GM23338 (cell line): ENCODE measurements at regions not wholly inside any gene's neighbourhood (a gene's known extent, or its start where the extent isn't known, plus 50 kb on each side); places are given as distances from the start of the nearest gene placed in this dataset.

Experiments used
- ATAC-seq: fragments of 200-7000 bp; cut with Tn5 transposase; 3 replicates; pipeline ENCODE4 v1.9.1; 2020
- DNase-seq: peaks from one replicate; pipeline ENCODE4 v3.0.0-alpha.2; 2015; ENCODE audit warnings: low spot score
- H2AFZ ChIP-seq: fragments of 200-600 bp; sonication (generic); 2 replicates; pipeline ENCODE4 v1.8.0; 2016; ENCODE audit warnings: antibody characterized with exemption, mild to moderate bottlenecking, moderate library complexity
- H3F3A ChIP-seq: fragments of 200-600 bp; sonication (generic); replicated peaks from 2 replicates; pipeline ENCODE4 v1.8.0; 2017; ENCODE audit warnings: antibody characterized with exemption, mixed run types, low read depth
- H3K27ac ChIP-seq: fragments of 200-600 bp; sonication (generic); 2 replicates; pipeline ENCODE4 v1.6.1; 2016; ENCODE audit warnings: low read depth
- H3K27me3 ChIP-seq: fragments of 200-600 bp; sonication (generic); 2 replicates; pipeline ENCODE4 v1.8.0; 2016; ENCODE audit warnings: mild to moderate bottlenecking, mixed run types, moderate library complexity; ENCODE audit not compliant: insufficient read depth
- H3K36me3 ChIP-seq: fragments of 200-600 bp; sonication (generic); 2 replicates; pipeline ENCODE4 v1.8.0; 2016; ENCODE audit warnings: mild to moderate bottlenecking; ENCODE audit not compliant: insufficient read depth
- H3K4me1 ChIP-seq: fragments of 200-600 bp; sonication (generic); 2 replicates; pipeline ENCODE4 v1.8.0; 2016; ENCODE audit warnings: mild to moderate bottlenecking, moderate library complexity; ENCODE audit not compliant: insufficient read depth
- H3K4me2 ChIP-seq: fragments of 200-600 bp; sonication (generic); 2 replicates; pipeline ENCODE4 v1.7.1; 2017; ENCODE audit warnings: mixed run types
- H3K4me3 ChIP-seq: fragments of 200-600 bp; sonication (generic); 2 replicates; pipeline ENCODE4 v1.6.1; 2016; ENCODE audit warnings: mixed run types
- H3K79me2 ChIP-seq: fragments of 200-600 bp; sonication (generic); replicated peaks from 2 replicates; pipeline ENCODE4 v1.8.0; 2017; ENCODE audit warnings: mild to moderate bottlenecking; ENCODE audit not compliant: insufficient read depth
- H3K9me2 ChIP-seq: fragments of 200-600 bp; sonication (generic); 2 replicates; pipeline ENCODE4 v1.8.0; 2017; ENCODE audit not compliant: insufficient read depth
- H4K20me1 ChIP-seq: fragments of 200-600 bp; sonication (generic); replicated peaks from 2 replicates; pipeline ENCODE4 v1.8.0; 2017; ENCODE audit warnings: mild to moderate bottlenecking; ENCODE audit not compliant: insufficient read depth
- H3K27ac Mint-ChIP-seq: 2 replicates; pipeline ENCODE4 v1.8.0; 2020; ENCODE audit warnings: inconsistent platforms, mild to moderate bottlenecking, moderate library complexity, mixed read lengths
- H3K27me3 Mint-ChIP-seq: 3 replicates; pipeline ENCODE4 v1.8.0; 2022; ENCODE audit warnings: low read depth, mild to moderate bottlenecking, moderate library complexity, mixed read lengths, inconsistent platforms; ENCODE audit not compliant: insufficient read depth, poor library complexity
- H3K36me3 Mint-ChIP-seq: 3 replicates; pipeline ENCODE4 v1.8.0; 2021; ENCODE audit warnings: low read depth, mild to moderate bottlenecking, inconsistent platforms, moderate library complexity, mixed read lengths
- H3K4me1 Mint-ChIP-seq: 3 replicates; pipeline ENCODE4 v1.8.0; 2020; ENCODE audit warnings: mild to moderate bottlenecking, inconsistent platforms, mixed read lengths
- H3K4me3 Mint-ChIP-seq: 3 replicates; pipeline ENCODE4 v1.8.0; 2021; ENCODE audit warnings: moderate library complexity, mild to moderate bottlenecking, inconsistent platforms, mixed read lengths
- H3K9me3 Mint-ChIP-seq: 3 replicates; pipeline ENCODE4 v1.8.0; 2020; ENCODE audit warnings: moderate library complexity, mild to moderate bottlenecking, inconsistent platforms, mixed read lengths
- CREB1 ChIP-seq: fragments of 250-450 bp; sonication (Bioruptor Pico); IDR thresholded peaks from 2 replicates; pipeline ENCODE4 v1.5.0; 2020; ENCODE audit warnings: low read depth, mild to moderate bottlenecking, moderate library complexity
- EZH2 ChIP-seq: fragments of 200-600 bp; sonication (generic); IDR thresholded peaks from one replicate; pipeline ENCODE4 v1.8.0; 2017; ENCODE audit warnings: antibody characterized with exemption, mild to moderate bottlenecking, low read depth; ENCODE audit not compliant: unreplicated experiment
- EZH2phosphoT487 ChIP-seq: fragments of 200-600 bp; sonication (generic); IDR thresholded peaks from one replicate; pipeline ENCODE4 v1.8.1; 2018; ENCODE audit warnings: antibody characterized with exemption; ENCODE audit not compliant: unreplicated experiment
- JUNB ChIP-seq: IDR thresholded peaks from one replicate; pipeline ENCODE4 v1.6.1; 2016; ENCODE audit warnings: antibody characterized with exemption; ENCODE audit not compliant: unreplicated experiment
- NANOG ChIP-seq: IDR thresholded peaks from 2 replicates; pipeline ENCODE4 v1.6.1; 2016; ENCODE audit warnings: antibody characterized with exemption, borderline replicate concordance
- POLR2AphosphoS5 ChIP-seq: IDR thresholded peaks from 2 replicates; pipeline ENCODE4 v1.6.1; 2016; ENCODE audit warnings: antibody characterized with exemption, low read depth
- STAT1 ChIP-seq: IDR thresholded peaks from one replicate; pipeline ENCODE4 v1.6.1; 2016; ENCODE audit warnings: antibody characterized with exemption; ENCODE audit not compliant: unreplicated experiment
- ZNF114 ChIP-seq: fragments of 250-450 bp; sonication (Bioruptor Pico); IDR thresholded peaks from 2 replicates; pipeline ENCODE4 v1.5.0; 2020; ENCODE audit warnings: mild to moderate bottlenecking, moderate library complexity
- ZNF331 ChIP-seq: fragments of 250-450 bp; sonication (Bioruptor Pico); IDR thresholded peaks from 2 replicates; pipeline ENCODE4 v1.5.0; 2020; ENCODE audit warnings: low read depth, mild to moderate bottlenecking, moderate library complexity
- TF ChIP-seq, protein P1 (sequence below): IDR thresholded peaks from 2 replicates; pipeline ENCODE4 v1.6.1; 2016; ENCODE audit warnings: antibody characterized with exemption
- TF ChIP-seq, protein P2 (sequence below), 2 experiments: fragments of 200-600 bp in 1 of 2; sonication (generic) in 1 of 2; conservative IDR thresholded peaks; 2 replicates each; pipeline versions ENCODE4 v1.5.1 to v1.6.1; 2016 to 2017; ENCODE audit warnings: antibody characterized with exemption in 2 of 2, low read depth in 2 of 2, mild to moderate bottlenecking in 2 of 2, moderate library complexity in 1 of 2
- TF ChIP-seq, protein P3 (sequence below): fragments of 250-450 bp; sonication (Bioruptor Pico); IDR thresholded peaks from 2 replicates; pipeline ENCODE4 v1.5.0; 2020; ENCODE audit warnings: mild to moderate bottlenecking, moderate library complexity
- TF ChIP-seq, protein P4 (sequence below): IDR thresholded peaks from one replicate; pipeline ENCODE4 v1.6.1; 2018; ENCODE audit warnings: antibody characterized with exemption; ENCODE audit not compliant: unreplicated experiment

DNA sequence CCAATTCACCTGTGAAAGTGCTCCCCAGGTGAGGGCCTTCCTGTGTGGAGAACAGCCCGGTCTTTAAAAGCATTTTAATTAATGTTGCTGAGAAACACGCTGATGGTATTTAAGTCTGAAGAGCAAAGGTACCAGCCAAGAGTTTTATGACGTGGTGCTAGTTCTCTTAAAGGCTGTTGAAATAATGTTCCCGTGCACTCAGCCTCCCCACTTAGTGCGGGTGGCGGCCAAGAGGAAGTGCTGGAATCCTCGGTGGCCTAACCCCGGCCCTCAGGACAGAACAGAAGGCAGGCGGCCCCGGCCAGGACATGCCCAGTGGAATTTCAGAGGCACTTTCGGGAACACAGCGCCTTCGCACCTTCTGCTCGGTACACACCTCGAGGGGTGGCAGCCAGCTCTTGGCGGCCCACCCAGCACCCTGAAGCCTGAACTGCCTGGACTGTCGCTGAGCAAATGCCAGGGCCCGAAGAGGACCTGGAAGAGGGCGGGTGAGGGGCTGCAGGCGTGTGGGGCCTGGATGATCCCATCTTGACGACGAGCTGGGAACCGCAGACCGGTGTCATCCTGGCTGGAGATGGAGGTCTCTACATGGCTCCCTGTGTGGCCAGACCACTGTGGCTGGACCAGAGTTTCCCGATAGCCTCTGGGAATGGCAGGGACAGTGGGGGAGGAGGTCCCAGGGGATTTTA lies 142.9 kb downstream of the ASB1 start:
- Mint-ChIP-seq H3K36me3 (no peaks in the 10 kb centered on the region; the same call in 2 of the 3 replicates), H3K4me3 (no peak overlapping the region), H3K4me1 (peaks cover 5% of the 10 kb centered on the region; the same call in 1 of the 3 replicates), H3K9me3 (no peaks in the 10 kb centered on the region), H3K27me3 (peaks cover 20% of the 10 kb centered on the region), H3K27ac (no peak overlapping the region)
- Histone ChIP-seq H3K36me3 (no peaks in the 10 kb centered on the region), H4K20me1 (no peaks in the 10 kb centered on the region), H3K4me2 (no peak overlapping the region), H3K27me3 (no peaks in the 10 kb centered on the region), H3K9me2 (no peaks in the 10 kb centered on the region), H3K4me1 (no peaks in the 10 kb centered on the region), H3K27ac (no peak overlapping the region), H3K4me3 (no peak overlapping the region), H3F3A (no peaks in the 10 kb centered on the region), H3K79me2 (no peaks in the 10 kb centered on the region), H2AFZ (no peak overlapping the region; the same call in 1 of the 2 replicates)
- DNase-seq (no peak), ATAC-seq (no peak)
- no peak for TF ChIP-seq ZNF114 (CRISPR knock-in tag)
- no peak for TF ChIP-seq EZH2phosphoT487
- TF ChIP-seq EZH2, result no peak
- TF ChIP-seq, protein P1, sequence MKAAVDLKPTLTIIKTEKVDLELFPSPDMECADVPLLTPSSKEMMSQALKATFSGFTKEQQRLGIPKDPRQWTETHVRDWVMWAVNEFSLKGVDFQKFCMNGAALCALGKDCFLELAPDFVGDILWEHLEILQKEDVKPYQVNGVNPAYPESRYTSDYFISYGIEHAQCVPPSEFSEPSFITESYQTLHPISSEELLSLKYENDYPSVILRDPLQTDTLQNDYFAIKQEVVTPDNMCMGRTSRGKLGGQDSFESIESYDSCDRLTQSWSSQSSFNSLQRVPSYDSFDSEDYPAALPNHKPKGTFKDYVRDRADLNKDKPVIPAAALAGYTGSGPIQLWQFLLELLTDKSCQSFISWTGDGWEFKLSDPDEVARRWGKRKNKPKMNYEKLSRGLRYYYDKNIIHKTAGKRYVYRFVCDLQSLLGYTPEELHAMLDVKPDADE, result no peak
- TF ChIP-seq, protein P2, sequence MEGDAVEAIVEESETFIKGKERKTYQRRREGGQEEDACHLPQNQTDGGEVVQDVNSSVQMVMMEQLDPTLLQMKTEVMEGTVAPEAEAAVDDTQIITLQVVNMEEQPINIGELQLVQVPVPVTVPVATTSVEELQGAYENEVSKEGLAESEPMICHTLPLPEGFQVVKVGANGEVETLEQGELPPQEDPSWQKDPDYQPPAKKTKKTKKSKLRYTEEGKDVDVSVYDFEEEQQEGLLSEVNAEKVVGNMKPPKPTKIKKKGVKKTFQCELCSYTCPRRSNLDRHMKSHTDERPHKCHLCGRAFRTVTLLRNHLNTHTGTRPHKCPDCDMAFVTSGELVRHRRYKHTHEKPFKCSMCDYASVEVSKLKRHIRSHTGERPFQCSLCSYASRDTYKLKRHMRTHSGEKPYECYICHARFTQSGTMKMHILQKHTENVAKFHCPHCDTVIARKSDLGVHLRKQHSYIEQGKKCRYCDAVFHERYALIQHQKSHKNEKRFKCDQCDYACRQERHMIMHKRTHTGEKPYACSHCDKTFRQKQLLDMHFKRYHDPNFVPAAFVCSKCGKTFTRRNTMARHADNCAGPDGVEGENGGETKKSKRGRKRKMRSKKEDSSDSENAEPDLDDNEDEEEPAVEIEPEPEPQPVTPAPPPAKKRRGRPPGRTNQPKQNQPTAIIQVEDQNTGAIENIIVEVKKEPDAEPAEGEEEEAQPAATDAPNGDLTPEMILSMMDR (conservative IDR thresholded peaks at IDR 0.05; ENCODE audit: low read depth in 2 of 2), result no peak
- no peak for TF ChIP-seq ZNF331
- no peak for TF ChIP-seq CREB1 (CRISPR knock-in tag)
- TF ChIP-seq, protein P3, sequence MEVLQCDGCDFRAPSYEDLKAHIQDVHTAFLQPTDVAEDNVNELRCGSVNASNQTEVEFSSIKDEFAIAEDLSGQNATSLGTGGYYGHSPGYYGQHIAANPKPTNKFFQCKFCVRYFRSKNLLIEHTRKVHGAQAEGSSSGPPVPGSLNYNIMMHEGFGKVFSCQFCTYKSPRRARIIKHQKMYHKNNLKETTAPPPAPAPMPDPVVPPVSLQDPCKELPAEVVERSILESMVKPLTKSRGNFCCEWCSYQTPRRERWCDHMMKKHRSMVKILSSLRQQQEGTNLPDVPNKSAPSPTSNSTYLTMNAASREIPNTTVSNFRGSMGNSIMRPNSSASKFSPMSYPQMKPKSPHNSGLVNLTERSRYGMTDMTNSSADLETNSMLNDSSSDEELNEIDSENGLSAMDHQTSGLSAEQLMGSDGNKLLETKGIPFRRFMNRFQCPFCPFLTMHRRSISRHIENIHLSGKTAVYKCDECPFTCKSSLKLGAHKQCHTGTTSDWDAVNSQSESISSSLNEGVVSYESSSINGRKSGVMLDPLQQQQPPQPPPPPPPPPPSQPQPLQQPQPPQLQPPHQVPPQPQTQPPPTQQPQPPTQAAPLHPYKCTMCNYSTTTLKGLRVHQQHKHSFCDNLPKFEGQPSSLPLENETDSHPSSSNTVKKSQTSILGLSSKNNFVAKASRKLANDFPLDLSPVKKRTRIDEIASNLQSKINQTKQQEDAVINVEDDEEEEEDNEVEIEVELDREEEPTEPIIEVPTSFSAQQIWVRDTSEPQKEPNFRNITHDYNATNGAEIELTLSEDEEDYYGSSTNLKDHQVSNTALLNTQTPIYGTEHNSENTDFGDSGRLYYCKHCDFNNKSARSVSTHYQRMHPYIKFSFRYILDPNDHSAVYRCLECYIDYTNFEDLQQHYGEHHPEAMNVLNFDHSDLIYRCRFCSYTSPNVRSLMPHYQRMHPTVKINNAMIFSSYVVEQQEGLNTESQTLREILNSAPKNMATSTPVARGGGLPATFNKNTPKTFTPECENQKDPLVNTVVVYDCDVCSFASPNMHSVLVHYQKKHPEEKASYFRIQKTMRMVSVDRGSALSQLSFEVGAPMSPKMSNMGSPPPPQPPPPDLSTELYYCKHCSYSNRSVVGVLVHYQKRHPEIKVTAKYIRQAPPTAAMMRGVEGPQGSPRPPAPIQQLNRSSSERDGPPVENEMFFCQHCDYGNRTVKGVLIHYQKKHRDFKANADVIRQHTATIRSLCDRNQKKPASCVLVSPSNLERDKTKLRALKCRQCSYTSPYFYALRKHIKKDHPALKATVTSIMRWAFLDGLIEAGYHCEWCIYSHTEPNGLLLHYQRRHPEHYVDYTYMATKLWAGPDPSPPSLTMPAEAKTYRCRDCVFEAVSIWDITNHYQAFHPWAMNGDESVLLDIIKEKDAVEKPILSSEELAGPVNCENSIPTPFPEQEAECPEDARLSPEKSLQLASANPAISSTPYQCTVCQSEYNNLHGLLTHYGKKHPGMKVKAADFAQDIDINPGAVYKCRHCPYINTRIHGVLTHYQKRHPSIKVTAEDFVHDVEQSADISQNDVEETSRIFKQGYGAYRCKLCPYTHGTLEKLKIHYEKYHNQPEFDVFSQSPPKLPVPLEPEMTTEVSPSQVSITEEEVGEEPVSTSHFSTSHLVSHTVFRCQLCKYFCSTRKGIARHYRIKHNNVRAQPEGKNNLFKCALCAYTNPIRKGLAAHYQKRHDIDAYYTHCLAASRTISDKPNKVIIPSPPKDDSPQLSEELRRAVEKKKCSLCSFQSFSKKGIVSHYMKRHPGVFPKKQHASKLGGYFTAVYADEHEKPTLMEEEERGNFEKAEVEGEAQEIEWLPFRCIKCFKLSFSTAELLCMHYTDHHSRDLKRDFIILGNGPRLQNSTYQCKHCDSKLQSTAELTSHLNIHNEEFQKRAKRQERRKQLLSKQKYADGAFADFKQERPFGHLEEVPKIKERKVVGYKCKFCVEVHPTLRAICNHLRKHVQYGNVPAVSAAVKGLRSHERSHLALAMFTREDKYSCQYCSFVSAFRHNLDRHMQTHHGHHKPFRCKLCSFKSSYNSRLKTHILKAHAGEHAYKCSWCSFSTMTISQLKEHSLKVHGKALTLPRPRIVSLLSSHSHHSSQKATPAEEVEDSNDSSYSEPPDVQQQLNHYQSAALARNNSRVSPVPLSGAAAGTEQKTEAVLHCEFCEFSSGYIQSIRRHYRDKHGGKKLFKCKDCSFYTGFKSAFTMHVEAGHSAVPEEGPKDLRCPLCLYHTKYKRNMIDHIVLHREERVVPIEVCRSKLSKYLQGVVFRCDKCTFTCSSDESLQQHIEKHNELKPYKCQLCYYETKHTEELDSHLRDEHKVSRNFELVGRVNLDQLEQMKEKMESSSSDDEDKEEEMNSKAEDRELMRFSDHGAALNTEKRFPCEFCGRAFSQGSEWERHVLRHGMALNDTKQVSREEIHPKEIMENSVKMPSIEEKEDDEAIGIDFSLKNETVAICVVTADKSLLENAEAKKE (CRISPR knock-in tag), result no peak
- TF ChIP-seq, protein P4, sequence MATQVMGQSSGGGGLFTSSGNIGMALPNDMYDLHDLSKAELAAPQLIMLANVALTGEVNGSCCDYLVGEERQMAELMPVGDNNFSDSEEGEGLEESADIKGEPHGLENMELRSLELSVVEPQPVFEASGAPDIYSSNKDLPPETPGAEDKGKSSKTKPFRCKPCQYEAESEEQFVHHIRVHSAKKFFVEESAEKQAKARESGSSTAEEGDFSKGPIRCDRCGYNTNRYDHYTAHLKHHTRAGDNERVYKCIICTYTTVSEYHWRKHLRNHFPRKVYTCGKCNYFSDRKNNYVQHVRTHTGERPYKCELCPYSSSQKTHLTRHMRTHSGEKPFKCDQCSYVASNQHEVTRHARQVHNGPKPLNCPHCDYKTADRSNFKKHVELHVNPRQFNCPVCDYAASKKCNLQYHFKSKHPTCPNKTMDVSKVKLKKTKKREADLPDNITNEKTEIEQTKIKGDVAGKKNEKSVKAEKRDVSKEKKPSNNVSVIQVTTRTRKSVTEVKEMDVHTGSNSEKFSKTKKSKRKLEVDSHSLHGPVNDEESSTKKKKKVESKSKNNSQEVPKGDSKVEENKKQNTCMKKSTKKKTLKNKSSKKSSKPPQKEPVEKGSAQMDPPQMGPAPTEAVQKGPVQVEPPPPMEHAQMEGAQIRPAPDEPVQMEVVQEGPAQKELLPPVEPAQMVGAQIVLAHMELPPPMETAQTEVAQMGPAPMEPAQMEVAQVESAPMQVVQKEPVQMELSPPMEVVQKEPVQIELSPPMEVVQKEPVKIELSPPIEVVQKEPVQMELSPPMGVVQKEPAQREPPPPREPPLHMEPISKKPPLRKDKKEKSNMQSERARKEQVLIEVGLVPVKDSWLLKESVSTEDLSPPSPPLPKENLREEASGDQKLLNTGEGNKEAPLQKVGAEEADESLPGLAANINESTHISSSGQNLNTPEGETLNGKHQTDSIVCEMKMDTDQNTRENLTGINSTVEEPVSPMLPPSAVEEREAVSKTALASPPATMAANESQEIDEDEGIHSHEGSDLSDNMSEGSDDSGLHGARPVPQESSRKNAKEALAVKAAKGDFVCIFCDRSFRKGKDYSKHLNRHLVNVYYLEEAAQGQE, result no peak
- no peak for TF ChIP-seq JUNB
- TF ChIP-seq POLR2AphosphoS5, result no peak
- no peak for TF ChIP-seq STAT1
- TF ChIP-seq NANOG, result no peak
